GM19467 (cell line): ENCODE measurements at regions not wholly inside any gene's neighbourhood (a gene's known extent, or its start where the extent isn't known, plus 50 kb on each side); places are given as distances from the start of the nearest gene placed in this dataset.

Experiments used
- ATAC-seq: cut with Tn5 transposase; IDR thresholded peaks from one replicate; pipeline ENCODE4 v1.9.1; 2021; ENCODE audit warnings: mild to moderate bottlenecking, moderate library complexity; ENCODE audit not compliant: unreplicated experiment

DNA sequence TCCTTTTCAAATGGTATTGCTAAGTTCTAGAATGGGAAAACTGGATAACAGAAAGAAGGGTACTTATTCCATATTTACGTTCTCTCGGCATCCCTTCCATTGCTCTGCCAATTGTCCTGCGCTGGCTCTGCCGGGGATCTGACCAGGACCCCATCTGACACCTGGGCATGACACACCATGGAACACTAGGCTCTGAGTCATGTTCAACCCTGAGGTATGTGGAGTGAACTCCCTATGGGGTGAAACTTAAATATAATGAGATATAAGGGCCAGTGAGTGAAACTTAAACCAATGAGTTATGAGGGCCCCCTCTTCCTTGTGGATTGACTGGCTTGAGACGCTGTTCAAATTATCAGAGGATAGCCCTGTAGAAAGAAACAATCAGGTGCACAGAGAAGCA is 55.1 kb upstream of the ZEB1 start:
- no peak for ATAC-seq

DNA sequence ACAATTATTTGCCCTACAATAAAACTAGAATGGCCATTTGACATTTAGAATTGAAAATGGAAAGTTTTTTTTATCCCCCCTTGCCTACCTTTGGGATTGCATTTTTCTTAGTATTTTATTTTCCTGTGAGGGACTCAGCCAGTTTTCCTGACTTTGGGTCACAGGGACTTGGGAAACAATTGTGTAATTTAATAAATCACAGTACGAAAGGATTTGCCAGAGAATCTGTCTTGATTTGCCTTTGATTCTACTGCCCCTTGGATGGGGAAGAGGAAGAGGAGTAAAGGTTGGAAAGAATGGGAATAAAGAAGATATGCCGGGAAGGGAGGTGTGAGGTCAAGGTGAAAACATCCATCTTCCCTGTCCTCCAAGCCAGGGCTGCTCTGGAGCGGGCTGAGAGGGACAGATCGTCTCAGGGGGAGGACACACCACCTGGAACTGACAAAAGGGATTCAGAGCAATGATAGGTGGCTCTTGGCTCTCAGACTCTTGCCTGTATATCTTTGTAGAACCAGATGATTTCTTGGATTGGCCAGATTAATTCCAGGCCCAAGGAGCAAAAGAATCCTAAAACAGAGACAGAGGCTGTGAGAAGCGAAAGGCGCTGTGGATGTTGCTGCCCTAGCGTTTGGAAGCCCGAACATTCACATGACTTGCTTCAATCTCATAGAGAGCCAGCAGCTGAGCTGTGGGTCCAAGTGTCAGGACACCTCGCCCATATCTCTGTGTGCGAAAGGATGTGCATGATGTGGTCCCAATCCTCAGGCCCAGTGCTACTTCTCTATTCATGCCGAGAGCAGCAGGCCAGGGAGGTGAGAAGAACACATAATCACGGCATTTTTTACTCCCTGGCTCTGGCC is 50.3 kb upstream of the ZEB1 start:
- no peak for ATAC-seq
